Smooth muscle cell (in vitro differentiated cells): ENCODE measurements at regions not wholly inside any gene's neighbourhood (a gene's known extent, or its start where the extent isn't known, plus 50 kb on each side); places are given as distances from the start of the nearest gene placed in this dataset.
"Not testable (repeated sequence)": the region's sequence is repeated elsewhere in the genome, so short reads cannot be mapped to it uniquely, and the experiment has no call there.

Experiments
- DNase-seq: peaks from one replicate; lab custom pipeline; 2025; ENCODE audit not compliant: unreplicated experiment; lab: John Stamatoyannopoulos, UW
- H2AFZ ChIP-seq: fragments of 200-600 bp; sonication (generic); 2 replicates; pipeline ENCODE4 v1.6.0; 2016; ENCODE audit warnings: antibody characterized with exemption, low read depth, mild to moderate bottlenecking
- H3F3A ChIP-seq: fragments of 200-600 bp; sonication (generic); 2 replicates; pipeline ENCODE4 v1.6.0; 2017; ENCODE audit warnings: antibody characterized with exemption, low read depth
- H3K27ac ChIP-seq: fragments of 200-600 bp; sonication (generic); 2 replicates; pipeline ENCODE4 v1.5.1; 2016; ENCODE audit warnings: low read depth, mild to moderate bottlenecking
- H3K27me3 ChIP-seq: fragments of 200-600 bp; sonication (generic); 2 replicates; pipeline ENCODE4 v1.6.1; 2016; ENCODE audit warnings: low read depth, mild to moderate bottlenecking
- H3K36me3 ChIP-seq: fragments of 200-600 bp; sonication (generic); 2 replicates; pipeline ENCODE4 v1.5.1; 2016; ENCODE audit warnings: low read depth
- H3K4me1 ChIP-seq: fragments of 200-600 bp; sonication (generic); 2 replicates; pipeline ENCODE4 v1.5.1; 2016; ENCODE audit warnings: low read depth
- H3K4me2 ChIP-seq: fragments of 200-600 bp; sonication (generic); 2 replicates; pipeline ENCODE4 v1.6.0; 2016; ENCODE audit warnings: mild to moderate bottlenecking
- H3K4me3 ChIP-seq: fragments of 200-600 bp; sonication (generic); 2 replicates; pipeline ENCODE4 v1.5.1; 2016; ENCODE audit warnings: mild to moderate bottlenecking
- H3K79me2 ChIP-seq: fragments of 200-600 bp; sonication (generic); 2 replicates; pipeline ENCODE4 v1.6.0; 2016; ENCODE audit warnings: low read depth, mild to moderate bottlenecking
- H3K9ac ChIP-seq: fragments of 200-600 bp; sonication (generic); 2 replicates; pipeline ENCODE4 v1.6.0; 2016; ENCODE audit warnings: low read depth
- H3K9me3 ChIP-seq: fragments of 200-600 bp; sonication (generic); replicated peaks from 2 replicates; pipeline ENCODE4 v1.5.1; 2016; ENCODE audit warnings: low read depth
- H4K20me1 ChIP-seq: fragments of 200-600 bp; sonication (generic); 2 replicates; pipeline ENCODE4 v1.6.0; 2016; ENCODE audit warnings: low read depth
- WGBS: methylation state at CpG from one replicate; pipeline ENCODE4 v1.1.7; 2016; ENCODE audit warnings: low lambda C conversion rate; 5-methylcytosine and 5-hydroxymethylcytosine counted together
- TF ChIP-seq, protein P1 (sequence below): fragments of 200-600 bp; sonication (generic); IDR thresholded peaks from 2 replicates; pipeline ENCODE4 v1.5.1; 2017; ENCODE audit warnings: borderline replicate concordance, mild to moderate bottlenecking, antibody characterized with exemption; ENCODE audit not compliant: insufficient read depth, poor library complexity, severe bottlenecking

DNA sequence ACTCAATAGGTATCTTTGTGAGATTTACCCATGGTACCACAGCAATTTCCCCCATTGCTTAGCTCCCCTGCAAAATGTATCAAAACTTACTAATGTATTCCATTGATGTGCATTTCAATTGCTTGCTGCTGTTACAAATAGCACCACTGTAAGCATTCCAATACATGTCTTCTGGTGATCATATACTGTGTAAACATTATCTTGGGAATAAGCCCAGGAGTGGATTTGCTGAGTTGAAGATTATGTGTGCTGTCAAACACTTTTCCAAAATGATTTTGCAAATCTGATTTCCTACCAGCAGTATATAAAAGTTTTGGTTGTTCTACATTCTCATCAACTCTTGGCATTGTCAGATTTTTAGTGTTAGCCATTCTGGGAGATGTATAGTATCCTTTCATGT is 141.0 kb upstream of the KCTD3 start:
- H3K27me3 ChIP-seq: no peaks in the 10 kb centered on the region
- H3F3A ChIP-seq: no peaks in the 10 kb centered on the region
- no peak overlapping the region for H3K4me3 ChIP-seq
- H3K9ac ChIP-seq: no peak overlapping the region
- DNase-seq: no peak
- H3K27ac ChIP-seq: no peak overlapping the region
- H3K36me3 ChIP-seq: no peaks in the 10 kb centered on the region
- no peaks in the 10 kb centered on the region for H4K20me1 ChIP-seq
- H3K79me2 ChIP-seq: no peaks in the 10 kb centered on the region
- H3K4me1 ChIP-seq: no peaks in the 10 kb centered on the region
- TF ChIP-seq, protein P1, sequence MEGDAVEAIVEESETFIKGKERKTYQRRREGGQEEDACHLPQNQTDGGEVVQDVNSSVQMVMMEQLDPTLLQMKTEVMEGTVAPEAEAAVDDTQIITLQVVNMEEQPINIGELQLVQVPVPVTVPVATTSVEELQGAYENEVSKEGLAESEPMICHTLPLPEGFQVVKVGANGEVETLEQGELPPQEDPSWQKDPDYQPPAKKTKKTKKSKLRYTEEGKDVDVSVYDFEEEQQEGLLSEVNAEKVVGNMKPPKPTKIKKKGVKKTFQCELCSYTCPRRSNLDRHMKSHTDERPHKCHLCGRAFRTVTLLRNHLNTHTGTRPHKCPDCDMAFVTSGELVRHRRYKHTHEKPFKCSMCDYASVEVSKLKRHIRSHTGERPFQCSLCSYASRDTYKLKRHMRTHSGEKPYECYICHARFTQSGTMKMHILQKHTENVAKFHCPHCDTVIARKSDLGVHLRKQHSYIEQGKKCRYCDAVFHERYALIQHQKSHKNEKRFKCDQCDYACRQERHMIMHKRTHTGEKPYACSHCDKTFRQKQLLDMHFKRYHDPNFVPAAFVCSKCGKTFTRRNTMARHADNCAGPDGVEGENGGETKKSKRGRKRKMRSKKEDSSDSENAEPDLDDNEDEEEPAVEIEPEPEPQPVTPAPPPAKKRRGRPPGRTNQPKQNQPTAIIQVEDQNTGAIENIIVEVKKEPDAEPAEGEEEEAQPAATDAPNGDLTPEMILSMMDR: no peak
- H2AFZ ChIP-seq: no peak overlapping the region
- no peaks in the 10 kb centered on the region for H3K9me3 ChIP-seq
- H3K4me2 ChIP-seq: no peak overlapping the region

DNA sequence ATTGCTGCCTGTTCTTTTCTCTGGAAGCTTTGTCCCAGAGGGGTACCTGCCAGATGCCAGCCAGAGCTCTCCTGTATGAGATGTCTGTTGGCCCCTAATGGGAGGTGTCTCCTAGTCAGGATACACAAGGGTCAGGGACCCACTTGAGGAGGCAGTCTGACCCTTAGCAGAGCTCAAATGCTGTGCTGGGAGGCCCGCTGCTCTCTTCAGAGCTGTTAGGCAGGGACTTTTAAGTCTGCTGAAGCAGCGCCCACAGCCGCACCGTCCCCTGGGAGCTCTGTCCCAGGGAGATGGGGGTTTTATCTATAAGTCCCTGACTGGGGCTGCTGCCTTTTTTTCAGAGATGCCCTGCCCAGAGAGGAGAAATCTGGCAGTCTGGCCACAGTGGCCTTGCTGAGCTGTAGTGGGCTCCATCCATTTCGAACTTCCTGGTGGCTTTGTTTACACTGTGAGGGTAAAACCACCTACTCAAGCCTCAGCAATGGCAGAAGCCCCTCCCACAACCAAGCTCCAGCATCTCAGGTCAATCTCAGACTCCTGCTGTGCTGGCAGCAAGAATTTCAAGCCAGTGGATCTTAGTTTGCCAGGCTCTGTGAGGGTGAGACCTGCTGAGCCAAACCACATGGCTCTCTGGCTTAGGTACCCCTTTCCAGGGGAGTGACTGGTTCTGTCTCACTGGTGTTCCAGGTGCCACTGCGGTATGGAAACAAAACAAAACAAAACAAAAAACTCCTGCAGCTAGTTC is 134.4 kb upstream of the KCTD3 start:
- not testable (repeated sequence) for H3K27ac ChIP-seq, DNase-seq, H3K4me2 ChIP-seq, H3K79me2 ChIP-seq, H3K36me3 ChIP-seq, H3K9ac ChIP-seq, H2AFZ ChIP-seq, H3K27me3 ChIP-seq, H3K9me3 ChIP-seq, H3K4me3 ChIP-seq, H3F3A ChIP-seq, H3K4me1 ChIP-seq, H4K20me1 ChIP-seq
- 88% methylated on average over 6 of the region's 6 CpGs for WGBS

DNA sequence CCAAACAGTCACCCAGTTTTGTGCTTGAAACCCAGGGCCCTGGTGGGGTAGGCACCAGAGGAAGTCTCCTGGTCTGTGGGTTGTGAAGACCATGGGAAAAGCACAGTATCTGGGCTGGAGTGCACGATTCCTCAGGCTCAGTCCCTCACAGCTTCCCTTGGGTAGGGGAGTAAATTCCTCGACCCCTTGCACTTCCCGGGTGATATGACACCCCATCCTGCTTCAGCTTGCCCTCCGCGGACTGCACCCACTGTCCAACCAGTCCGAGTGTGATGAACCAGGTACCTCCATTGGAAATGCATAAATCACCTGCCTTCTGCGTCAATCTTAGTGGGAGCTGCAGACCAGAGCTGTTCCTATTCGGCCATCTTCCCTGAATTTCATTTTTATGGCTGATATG is 133.9 kb upstream of the KCTD3 start:
- Histone ChIP-seq H2AFZ (no peak overlapping the region), H3K36me3 (no peaks in the 10 kb centered on the region), H3F3A (no peaks in the 10 kb centered on the region), H3K27ac (no peak overlapping the region), H3K27me3 (no peaks in the 10 kb centered on the region), H3K4me1 (no peaks in the 10 kb centered on the region), H3K9me3 (no peaks in the 10 kb centered on the region), H3K4me2 (no peak overlapping the region), H3K9ac (no peak overlapping the region), H3K4me3 (no peak overlapping the region), H3K79me2 (no peaks in the 10 kb centered on the region), H4K20me1 (no peaks in the 10 kb centered on the region)
- TF ChIP-seq, protein P1: no peak
- no peak for DNase-seq
- WGBS: 91% methylated on average over 8 of the region's 8 CpGs

DNA sequence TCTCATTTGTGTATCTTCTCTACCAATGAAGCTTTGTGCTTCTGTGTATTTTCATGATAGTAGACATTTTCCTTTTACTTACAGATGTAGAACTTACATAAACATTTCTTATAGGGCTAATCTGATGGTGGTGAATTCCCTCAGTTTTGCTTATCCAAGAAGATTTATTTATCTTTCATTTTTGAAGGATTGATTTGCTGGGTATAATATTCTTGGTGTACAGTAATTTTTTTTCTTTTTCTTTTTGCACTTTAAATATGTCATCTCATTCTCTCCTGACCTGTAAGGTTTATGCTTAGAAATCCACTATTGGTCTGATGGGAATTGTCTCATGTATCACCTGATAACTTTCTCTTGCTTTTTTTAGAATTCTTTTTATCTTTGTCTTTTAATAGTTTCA is 127.6 kb upstream of the KCTD3 start:
- no peak for DNase-seq
- Histone ChIP-seq H4K20me1 (no peaks in the 10 kb centered on the region), H3K27me3 (no peaks in the 10 kb centered on the region), H3F3A (no peaks in the 10 kb centered on the region), H3K4me3 (no peak overlapping the region), H3K4me2 (no peak overlapping the region), H3K9ac (no peak overlapping the region), H2AFZ (no peak overlapping the region), H3K27ac (no peak overlapping the region), H3K4me1 (no peaks in the 10 kb centered on the region), H3K36me3 (no peaks in the 10 kb centered on the region), H3K9me3 (peaks cover 8% of the 10 kb centered on the region), H3K79me2 (no peaks in the 10 kb centered on the region)
- TF ChIP-seq, protein P1: no peak
